ENCODE measurements at regions not wholly inside any gene's neighbourhood (a gene's known extent, or its start where the extent isn't known, plus 50 kb on each side); places are given as distances from the start of the nearest gene placed in this dataset.

DNA sequence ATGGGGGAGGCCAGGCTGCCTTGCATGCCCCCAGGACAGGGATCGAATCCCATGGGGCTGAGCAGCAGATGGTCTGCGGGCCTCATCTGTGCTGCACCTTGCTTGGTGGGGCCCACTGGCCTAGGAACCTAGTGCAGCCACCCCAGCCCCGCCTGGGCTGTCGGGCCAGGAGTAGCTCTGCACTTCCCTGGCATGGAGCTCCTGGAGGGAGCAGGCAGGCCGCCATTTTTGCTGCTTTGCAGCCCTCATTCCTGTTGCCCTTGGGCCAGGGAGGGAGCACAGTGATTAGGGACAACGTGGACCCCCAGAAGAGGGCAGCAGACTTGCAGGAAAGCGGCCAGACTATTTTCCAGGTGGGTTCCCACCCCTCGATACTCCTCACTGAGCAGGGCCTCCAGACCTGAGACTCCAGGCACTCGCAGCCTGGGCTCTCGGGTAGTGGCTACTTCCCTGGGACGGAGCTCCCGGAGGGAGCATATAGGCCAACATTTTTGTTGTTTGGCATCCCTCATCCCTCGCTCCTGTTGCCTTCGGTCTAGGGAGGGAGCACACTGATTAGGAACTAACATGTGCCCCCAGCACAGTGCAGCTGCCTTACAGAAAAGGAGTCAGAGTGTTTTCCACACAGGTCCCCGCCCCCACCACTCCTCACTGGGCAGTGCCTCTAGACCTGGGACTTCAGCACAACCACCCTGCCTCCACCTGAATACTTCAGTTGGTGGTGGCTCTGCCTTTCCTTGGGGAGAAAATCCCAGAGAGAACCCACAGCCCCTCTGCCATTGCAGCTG is 99.5 kb downstream of the MAIP1 start:
- peak; percentile 66 for DNase-seq

DNA sequence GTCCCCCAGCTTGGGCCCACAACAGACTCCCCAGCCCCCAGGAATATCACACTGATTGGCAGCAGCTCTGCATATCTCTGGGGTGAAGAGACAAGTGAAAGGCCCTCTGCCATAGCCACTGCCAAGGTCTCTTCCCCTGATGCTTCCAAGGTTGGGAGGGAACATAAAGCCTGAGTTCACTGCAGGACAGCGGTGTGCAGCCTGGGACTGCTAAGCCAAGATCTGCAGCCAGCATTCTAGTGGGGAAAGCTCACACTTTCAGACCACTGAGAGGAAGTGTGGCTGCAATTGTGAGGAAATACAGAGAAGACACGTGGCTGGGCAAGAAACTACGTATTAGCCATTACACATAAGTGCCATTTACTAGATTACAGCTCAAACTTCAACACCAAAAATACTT is 100.7 kb downstream of the MAIP1 start:
- no peak for DNase-seq

DNA sequence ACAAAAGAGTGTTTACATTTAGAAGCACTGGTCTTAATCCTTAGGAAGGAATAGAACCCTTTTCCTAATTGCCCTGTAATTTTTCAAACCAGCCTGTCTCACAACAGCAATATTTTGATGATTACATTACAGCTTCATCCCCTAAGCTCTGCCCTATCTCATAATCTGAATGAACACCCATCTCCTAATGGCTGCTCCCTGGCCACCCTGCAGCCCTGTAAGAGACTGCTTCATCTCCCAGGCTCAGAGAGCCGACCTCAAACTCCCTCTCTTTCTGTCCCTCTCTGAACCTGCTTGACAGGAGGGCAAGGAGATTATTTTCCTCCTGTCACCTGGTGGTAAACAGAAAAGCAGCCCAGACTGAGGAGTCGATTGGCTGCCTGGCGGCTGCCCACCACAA is 107.8 kb downstream of the MAIP1 start:
- no peak for DNase-seq

DNA sequence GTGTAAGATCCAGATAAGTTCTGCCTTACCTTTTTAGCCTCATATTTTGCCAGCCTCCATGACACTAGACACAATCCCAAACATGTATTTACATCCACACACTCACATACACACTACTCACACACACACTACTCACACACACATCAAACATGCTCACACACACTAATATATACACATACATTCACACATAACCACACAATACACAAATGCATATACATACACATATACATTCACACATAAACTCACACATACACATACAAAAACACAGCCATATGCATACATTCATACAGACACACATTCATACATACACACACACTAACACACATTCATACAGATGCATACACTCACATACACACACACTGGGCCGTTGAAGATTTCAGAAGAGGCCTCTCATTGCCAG is 109.5 kb downstream of the MAIP1 start:
- DNase-seq = no peak

DNA sequence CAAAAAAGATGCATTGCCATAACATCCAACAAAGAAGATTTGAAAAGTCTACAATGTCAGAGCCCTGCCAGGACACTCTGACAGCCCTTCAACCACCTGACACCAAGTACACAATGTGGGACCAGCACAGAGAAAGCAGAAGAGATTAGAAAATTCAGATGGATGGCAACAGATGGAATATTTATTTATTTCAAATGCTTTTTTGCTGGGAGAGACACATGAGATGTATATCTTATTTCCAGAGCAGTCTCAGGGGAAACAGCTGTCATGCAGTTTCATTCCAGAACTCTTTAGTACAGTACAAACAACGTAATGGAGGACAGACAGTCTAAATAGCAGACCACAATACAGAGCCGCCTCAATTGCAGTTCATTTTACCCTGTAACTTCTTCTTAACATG is 110.1 kb downstream of the MAIP1 start:
- no peak for DNase-seq

DNA sequence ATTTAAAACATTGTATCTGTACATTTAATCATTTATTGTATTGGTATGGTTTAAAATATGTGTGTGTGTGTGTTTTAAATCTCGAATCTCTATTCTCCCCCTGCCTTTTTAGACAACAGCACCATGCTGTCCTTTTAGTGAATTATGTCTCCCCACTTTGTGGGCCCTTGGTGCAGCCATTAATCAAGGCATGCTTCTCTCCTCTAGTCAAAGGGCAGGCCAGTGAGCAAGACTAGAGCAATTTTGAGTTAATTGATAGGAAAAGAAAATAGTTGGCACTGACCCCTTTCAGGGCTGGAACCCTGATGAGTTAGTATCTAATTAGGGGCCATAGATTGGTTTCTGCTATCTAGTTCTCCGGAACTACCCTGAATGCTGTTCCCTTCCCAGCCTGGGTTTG is 111.0 kb downstream of the MAIP1 start:
- DNase-seq = no peak

DNA sequence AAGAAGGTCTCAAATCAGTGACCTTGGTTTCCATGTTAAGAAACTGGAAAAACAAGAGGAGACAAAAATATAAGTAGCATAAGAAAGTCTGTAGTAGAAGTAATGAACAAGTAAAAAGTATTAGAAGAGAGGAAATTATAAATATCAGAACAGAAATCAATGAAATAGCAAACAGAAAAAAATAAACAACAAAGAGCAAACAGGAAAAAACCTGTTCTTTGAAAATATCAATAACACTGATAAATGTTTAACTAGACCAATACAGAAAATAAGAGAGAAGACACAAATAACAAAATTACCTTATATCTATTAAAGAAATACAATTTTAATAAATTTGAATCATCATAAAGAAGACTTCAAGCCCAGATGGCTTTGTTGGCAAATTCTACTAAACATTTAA is 113.3 kb downstream of the MAIP1 start:
- no peak for DNase-seq

DNA sequence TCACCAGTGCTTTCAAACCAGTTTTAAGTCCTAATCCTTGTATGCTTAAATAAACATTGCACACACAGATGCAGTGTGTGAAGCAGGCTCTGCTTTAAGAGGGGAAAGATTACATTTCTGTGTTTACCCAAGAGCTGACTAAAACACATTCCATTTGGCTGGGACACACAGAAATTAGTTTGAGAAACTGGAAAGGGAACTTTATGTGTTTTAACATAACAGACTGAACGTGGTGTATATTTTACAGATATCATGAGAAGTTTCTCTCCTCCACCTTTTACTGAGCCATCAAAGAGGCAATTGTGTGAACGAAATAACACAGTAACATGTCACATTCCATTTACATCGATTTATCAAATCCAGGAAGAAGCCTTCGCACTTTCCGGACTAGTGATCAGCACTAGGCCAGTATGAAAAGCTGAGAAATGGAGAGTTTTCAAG is 121.8 kb downstream of the MAIP1 start:
- no peak for DNase-seq

DNA sequence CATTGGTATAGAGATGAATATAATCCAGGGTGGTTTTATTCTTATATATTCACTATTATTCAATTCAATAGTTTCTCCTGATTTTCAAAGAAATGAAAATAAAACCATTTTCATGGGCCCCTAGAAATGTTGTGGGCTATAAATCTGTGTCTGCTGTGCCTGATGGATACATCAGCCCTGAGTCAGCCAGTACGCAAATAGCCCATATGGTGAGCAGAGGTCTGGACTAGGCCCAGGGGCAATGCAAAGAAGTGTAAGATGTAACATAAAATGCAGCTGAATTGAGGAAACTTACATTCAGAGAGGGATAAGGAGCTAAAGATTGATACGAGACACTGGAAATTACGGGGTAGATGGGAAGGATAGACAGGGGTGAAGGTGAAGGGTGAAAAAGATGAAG is 122.5 kb downstream of the MAIP1 start:
- peak; percentile 78 for DNase-seq

DNA sequence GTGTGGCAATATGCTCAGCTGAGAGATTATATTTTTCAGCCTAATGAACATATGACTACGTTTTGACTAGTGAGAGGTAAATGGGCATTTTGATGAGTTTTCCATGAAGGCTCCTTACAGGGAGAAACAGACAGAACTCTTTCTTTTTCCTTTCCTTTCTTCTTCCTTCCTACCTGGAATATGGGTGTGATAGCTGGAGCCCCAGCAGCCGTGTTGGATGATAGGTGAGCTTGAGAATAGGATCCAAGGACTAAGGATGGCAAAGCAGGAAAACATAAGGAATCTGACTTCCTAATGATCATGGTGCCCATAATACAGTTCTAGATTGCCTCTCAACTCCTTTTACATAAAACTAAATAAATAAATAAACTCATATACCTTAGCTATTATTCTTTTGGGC is 124.0 kb downstream of the MAIP1 start:
- DNase-seq = no peak

DNA sequence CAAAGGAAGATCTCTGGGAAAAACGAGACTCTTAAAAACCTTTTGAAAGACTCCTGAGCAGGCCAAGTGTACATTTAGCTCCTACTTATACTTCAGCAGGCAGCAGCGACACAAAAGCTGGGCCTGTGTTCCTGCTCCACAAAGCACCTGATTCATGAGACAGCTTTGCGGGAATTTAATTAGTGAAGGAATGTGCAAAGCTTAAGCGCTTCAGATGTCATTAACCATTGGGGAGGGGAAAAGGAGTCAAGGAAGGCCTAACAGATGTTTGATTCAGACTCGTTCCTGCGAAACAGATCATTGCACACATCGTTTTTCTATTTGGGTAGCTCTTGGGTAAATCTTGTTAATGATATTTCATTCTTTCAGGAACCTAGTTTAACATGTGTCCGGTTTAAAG is 125.9 kb downstream of the MAIP1 start:
- peak; percentile 77 for DNase-seq

DNA sequence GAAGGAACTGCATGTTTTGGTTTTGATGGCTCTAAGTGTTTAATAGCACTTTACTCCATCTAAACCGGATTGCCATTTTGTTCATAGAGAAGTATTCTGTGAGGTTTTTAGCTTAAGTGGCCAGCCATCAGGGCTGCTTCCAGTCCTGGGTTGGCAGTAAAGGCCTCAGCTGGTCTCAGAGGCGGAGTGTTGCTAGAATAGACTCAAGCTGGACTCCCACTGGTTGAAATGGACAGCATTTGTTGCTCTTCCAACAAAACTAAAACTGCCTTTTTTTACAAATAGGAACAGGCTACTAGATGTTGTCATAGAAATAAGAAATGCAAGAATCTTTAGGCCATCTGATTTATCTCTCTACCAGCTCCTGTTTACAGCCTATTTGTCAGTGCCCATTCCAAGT is 126.4 kb downstream of the MAIP1 start:
- DNase-seq = no peak

DNA sequence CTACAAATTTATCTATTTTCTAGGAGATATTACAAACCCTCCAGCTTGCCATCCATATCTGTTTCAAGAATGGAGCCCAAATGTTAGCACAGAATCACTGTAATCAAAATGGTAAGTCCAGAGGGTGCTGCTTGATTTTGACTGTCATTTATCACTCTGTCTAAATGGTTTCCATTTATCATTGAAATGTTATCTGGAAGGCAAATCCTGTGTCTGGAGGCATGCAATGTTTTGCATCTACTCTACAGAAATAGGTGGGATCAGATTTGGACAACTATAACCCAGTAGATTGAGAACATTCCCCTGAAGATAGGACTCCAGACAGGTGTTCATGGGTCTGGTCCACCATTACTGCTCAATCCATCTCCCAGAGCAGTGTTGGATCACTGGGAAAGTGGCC is 128.7 kb downstream of the MAIP1 start:
- DNase-seq = no peak

DNA sequence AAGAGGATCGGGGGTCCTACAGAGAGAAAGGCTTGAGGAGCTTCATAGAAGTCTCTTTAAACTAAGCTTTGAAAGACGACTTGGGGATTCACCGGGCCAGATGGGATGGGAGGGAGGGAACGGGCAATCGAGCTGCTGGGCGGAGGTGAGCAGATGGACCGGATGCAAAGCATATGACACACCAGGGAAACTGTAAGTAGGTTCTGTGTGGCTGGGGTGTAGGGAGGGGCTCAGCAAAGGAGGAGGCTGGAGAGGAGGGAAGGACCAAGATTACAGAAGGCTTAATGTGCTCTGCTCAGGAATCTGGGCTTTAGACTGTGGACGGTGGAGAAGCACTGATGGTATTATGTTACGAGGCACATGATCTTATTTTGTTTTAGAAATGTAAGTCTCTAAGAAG is 131.5 kb downstream of the MAIP1 start:
- DNase-seq = no peak

DNA sequence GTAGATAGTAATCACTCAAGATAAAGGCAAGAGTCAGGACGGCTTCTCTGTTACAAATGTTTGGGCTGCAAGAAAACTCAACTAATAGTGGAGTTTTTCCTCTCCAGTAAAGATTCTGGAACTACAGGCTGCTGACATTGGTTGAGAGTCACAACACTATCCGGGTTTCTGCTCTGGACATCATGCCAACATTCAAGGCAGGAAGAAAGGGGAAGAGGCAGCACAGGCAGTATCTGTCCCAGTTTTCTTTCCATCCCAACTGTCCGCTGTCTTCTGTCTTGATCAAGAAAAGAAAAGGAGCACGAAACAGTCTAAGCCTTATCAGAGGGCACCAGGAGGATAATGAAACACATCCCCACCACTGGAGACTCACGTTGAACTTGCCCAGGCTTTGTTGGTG is 132.1 kb downstream of the MAIP1 start:
- DNase-seq = no peak

DNA sequence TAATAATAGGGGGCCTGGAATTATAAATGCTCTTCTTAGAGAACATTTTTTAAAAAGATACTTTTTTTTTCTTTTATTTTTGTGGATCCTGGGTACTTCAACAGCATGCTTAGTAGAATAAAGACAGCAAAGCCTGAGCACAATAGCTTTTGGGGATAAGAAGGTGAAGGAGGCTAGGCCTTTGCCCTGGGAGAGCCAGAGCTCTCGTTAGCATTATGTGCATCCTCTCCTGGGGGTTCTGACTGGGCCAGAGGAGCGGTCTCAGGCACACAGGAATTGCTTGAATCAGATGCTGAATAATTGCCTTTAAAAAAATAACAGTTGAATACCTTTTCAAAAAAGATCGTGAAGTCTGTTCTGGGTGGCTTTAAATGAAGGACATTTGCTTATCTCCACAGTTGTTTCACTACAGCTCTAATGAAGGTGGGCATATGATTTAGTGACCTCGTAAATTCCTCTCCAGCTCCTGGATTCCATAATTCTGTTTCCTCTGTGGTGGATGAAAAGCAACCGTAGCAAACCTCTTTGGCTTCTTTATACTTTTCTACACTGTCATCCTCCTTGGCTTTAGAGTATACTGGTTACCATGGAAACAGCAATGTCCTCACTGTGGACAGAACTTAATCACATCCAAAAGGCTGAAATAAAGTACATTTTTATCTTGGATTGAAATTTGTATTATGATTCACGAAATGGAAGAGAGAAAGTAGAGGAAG is 133.8 kb downstream of the MAIP1 start:
- DNase-seq = no peak

DNA sequence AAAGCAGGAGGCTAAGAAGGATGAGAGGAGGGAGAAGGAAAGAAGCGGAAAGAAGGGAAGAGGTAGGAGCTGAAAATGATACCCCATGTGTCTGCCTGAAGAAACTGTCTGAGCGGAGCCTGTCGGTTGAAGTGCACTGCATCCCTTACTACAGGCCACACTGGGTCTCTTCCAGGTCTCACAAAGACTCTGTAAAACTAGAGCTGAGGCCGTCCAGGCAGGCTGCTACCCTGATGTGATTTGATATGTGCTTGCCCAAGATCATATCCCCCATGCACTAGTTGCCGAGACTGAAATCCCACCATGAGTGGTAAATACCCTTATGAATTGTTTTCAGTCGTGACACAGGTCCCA is 134.4 kb downstream of the MAIP1 start:
- DNase-seq = no peak

DNA sequence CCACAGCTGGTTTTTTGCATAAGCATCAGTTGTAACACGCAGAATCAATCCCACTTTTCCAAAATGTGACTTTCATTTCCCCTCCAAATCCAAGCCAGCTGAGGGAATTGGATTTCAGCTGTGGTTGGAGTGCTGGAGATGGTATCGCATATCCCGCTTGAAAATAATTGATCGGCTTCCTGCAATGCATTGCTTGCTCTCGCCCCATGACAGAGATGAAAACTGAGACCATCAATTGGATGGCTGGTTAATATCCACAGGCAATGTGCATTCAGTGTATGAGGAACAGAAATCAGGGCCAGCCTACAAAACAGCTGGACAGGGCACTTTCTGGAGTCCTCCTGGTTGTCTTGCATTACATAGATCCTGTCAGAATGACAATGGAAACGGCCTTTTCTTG is 135.3 kb downstream of the MAIP1 start:
- DNase-seq = no peak

DNA sequence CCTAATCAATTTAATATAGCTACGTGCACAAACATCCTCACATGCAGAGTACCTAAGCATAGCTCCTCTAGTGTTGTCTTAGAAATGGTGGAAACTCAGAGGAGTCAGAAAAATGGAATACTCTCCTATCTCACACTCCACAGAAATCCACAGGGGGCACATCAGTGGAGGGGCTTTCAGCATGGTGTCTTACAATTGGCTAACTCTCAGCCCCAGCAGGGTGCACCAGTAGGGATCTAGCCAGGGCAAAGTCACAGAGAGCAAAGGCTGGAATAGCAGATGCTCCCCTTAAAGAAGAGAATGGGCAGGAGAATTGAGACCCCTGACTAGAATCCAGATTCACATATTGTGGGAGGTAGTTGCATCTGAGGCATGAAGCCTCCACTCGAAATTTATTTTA is 135.7 kb downstream of the MAIP1 start:
- DNase-seq = no peak

DNA sequence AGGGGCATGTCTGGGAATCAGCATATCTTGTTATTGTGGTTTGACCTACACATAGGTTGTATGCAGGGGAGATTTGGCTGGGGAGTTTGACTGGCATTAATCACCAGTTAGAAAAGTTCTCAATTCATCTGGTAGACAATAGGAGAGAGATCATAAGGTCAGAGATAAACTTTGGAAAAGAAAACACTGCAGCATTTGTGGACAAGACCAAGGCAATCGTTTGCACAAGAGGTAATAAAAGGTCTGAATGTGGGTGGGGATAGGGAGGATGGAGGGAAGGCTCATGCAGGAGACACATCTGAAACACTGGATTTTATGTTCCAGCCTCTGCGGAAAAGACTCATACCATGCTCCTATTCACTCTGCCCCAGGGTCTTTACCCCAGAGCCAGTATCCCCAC is 136.9 kb downstream of the MAIP1 start:
- no peak for DNase-seq

DNA sequence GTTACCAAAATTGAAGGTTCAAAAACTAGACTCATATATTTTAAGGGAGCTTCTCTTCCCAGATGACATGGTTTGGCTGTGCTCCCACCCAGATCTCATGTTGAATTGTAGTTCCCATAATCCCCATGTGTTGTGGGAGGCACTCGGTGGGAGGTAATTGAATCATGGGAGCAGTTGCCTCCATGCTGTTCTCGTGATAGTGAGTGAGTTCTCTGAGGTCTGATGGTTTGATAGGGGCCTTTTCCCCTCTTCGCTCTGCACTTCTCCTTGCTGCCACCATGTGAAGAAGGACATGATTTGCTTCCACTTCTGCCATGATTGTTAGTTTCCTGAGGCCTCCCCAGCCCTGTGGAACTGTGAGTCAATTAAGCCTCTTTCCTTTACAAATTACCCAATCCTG is 140.1 kb downstream of the MAIP1 start:
- no peak for DNase-seq

DNA sequence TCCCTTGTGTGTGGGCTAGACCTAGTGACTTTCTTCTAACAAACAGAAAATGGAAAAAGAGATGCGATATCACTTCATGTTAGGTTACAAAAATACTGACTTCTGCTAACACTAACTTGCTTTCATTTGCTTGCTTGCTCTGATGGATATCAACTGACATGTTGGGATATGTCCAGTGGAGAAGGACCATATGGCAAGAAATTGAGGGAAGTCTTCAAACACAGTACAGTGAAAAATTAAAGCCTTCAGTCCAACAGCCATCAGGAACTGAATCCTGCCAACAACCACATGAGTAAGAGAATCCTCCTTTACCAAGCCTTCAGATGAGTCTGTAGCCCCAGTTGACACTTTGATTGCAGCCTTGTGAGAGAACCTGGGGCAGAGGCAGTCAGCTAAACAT is 143.9 kb downstream of the MAIP1 start:
- no peak for DNase-seq

DNA sequence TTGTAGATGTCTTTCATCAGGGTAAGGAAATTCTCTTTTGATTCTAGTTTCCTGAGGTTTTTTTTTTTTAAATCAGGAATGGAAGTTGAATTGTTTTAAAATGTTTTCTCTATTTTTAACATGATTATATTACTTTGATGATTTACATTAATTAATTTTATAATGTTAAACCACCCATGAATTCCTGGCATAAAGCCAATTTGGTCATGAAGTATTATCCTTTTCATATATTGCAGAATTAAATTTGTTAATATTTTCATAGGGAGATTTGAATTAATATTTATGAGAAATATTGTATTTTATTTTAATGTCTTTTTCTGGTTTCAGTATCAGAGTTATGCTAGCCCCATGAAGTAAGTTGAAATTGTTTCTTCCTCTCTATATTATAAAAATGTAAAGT is 144.6 kb downstream of the MAIP1 start:
- DNase-seq = no peak

DNA sequence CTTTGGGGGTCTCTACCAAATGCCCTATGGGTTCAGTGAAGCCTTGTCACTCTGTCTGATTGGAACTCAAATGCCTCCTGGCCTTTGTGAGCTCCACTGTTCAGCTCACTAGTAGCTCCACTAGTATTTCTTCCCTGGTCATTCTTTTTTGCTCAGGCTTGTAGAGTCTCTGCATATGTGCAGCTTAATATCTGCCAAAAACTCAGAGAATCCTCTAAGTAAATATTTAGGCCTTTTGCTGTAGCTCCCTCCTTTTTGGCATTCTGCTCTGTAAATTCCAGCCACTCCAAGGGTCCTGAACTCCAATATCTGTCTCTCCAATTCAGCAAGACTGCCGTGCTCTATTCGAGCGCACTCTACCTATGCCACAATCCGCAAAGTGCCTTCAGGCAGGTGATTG is 146.5 kb downstream of the MAIP1 start:
- no peak for DNase-seq

DNA sequence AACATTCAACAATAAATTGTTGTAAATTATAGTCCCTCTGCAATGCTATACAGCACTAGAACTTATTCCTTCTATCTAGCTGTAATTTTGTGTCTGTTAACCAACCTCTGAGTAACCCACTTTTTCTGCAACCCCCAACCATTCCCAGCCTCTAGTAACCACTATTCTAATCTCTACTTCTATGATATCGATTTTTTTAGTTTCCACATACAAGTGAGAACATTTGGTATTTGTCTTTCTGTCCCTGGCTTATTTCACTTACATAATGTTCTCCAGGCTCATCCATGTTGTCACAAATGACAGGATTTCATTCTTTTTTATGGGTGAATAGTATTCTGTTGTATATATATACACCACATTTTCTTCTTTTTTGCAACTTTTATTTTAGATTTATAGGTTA is 147.6 kb downstream of the MAIP1 start:
- no peak for DNase-seq

All from islet precursor cell (in vitro differentiated cells).